ENCODE measurements at regions not wholly inside any gene's neighbourhood (a gene's known extent, or its start where the extent isn't known, plus 50 kb on each side); places are given as distances from the start of the nearest gene placed in this dataset.

- Histone ChIP-seq H3K27ac (no peak overlapping the region), H4K20me1 (ENCODE audit: insufficient read depth, poor library complexity, severe bottlenecking) (no peaks in the 10 kb centered on the region), H2AFZ (no peak overlapping the region), H3K9me3 (ENCODE audit: low read depth) (no peaks in the 10 kb centered on the region), H3K27me3 (no peaks in the 10 kb centered on the region), H3K4me3 (no peak overlapping the region), H3K36me3 (replicated peaks; ENCODE audit: insufficient read depth, low read depth) (no peaks in the 10 kb centered on the region), H3K4me1 (ENCODE audit: insufficient read depth) (no peaks in the 10 kb centered on the region), H3K4me2 (no peak overlapping the region), H3K9me2 (replicated peaks; ENCODE audit: insufficient read depth) (no peaks in the 10 kb centered on the region), H3K79me2 (no peaks in the 10 kb centered on the region)
- DNase-seq (ENCODE audit: low spot score): peak; percentile 3
- TF ChIP-seq, protein P1, sequence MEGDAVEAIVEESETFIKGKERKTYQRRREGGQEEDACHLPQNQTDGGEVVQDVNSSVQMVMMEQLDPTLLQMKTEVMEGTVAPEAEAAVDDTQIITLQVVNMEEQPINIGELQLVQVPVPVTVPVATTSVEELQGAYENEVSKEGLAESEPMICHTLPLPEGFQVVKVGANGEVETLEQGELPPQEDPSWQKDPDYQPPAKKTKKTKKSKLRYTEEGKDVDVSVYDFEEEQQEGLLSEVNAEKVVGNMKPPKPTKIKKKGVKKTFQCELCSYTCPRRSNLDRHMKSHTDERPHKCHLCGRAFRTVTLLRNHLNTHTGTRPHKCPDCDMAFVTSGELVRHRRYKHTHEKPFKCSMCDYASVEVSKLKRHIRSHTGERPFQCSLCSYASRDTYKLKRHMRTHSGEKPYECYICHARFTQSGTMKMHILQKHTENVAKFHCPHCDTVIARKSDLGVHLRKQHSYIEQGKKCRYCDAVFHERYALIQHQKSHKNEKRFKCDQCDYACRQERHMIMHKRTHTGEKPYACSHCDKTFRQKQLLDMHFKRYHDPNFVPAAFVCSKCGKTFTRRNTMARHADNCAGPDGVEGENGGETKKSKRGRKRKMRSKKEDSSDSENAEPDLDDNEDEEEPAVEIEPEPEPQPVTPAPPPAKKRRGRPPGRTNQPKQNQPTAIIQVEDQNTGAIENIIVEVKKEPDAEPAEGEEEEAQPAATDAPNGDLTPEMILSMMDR (IDR thresholded peaks at IDR 0.05; ENCODE audit: poor library complexity): no peak
- no peak for TF ChIP-seq EZH2 (IDR thresholded peaks at IDR 0.05; ENCODE audit: borderline replicate concordance)
- TF ChIP-seq EZH2phosphoT487 (IDR thresholded peaks at IDR 0.05; ENCODE audit: low read depth, severe bottlenecking, unreplicated experiment): no peak
- WGBS (ENCODE audit: low lambda C conversion rate, missing lambda C conversion rate): 44% methylated on average over 1 of the region's 1 CpG
Observed at GRCh38 chr6:67411036-67411435, 1224.0 kb upstream of the ADGRB3 start.

GRCh38 chr6:67394254-67394653 lies 1240.8 kb upstream of the ADGRB3 start:
- TF ChIP-seq EZH2 (IDR thresholded peaks at IDR 0.05; ENCODE audit: borderline replicate concordance) (no peak), EZH2phosphoT487 (IDR thresholded peaks at IDR 0.05; ENCODE audit: low read depth, severe bottlenecking, unreplicated experiment) (no peak)
- TF ChIP-seq, protein P1 (IDR thresholded peaks at IDR 0.05; ENCODE audit: poor library complexity): no peak
- Histone ChIP-seq H3K9me3 (ENCODE audit: low read depth) (no peaks in the 10 kb centered on the region), H3K27ac (no peak overlapping the region), H3K36me3 (replicated peaks; ENCODE audit: insufficient read depth, low read depth) (no peaks in the 10 kb centered on the region), H3K27me3 (no peaks in the 10 kb centered on the region), H3K4me1 (ENCODE audit: insufficient read depth) (no peaks in the 10 kb centered on the region), H3K4me2 (no peak overlapping the region), H4K20me1 (ENCODE audit: insufficient read depth, poor library complexity, severe bottlenecking) (no peaks in the 10 kb centered on the region), H3K9me2 (replicated peaks; ENCODE audit: insufficient read depth) (no peaks in the 10 kb centered on the region), H2AFZ (no peak overlapping the region), H3K4me3 (no peak overlapping the region), H3K79me2 (no peaks in the 10 kb centered on the region)
- DNase-seq (ENCODE audit: low spot score): no peak
- WGBS (ENCODE audit: low lambda C conversion rate, missing lambda C conversion rate): 56% methylated on average over 2 of the region's 2 CpGs

- TF ChIP-seq EZH2phosphoT487 (IDR thresholded peaks at IDR 0.05; ENCODE audit: low read depth, severe bottlenecking, unreplicated experiment) (no peak), EZH2 (IDR thresholded peaks at IDR 0.05; ENCODE audit: borderline replicate concordance) (no peak)
- TF ChIP-seq, protein P1 (IDR thresholded peaks at IDR 0.05; ENCODE audit: poor library complexity): no peak
- no peak for DNase-seq (ENCODE audit: low spot score)
- no peaks in the 10 kb centered on the region for H3K79me2 ChIP-seq
- H3K4me1 ChIP-seq (ENCODE audit: insufficient read depth): no peaks in the 10 kb centered on the region
- WGBS (ENCODE audit: low lambda C conversion rate, missing lambda C conversion rate): 83% methylated on average over 1 of the region's 1 CpG
- no peaks in the 10 kb centered on the region for H3K9me2 ChIP-seq (replicated peaks; ENCODE audit: insufficient read depth)
- H3K4me3 ChIP-seq: no peak overlapping the region
- no peaks in the 10 kb centered on the region for H3K27me3 ChIP-seq
- H2AFZ ChIP-seq: no peak overlapping the region
- H3K27ac ChIP-seq: no peak overlapping the region
- H3K36me3 ChIP-seq (replicated peaks; ENCODE audit: insufficient read depth, low read depth): no peaks in the 10 kb centered on the region
- H3K4me2 ChIP-seq: no peak overlapping the region
- no peaks in the 10 kb centered on the region for H3K9me3 ChIP-seq (ENCODE audit: low read depth)
- no peaks in the 10 kb centered on the region for H4K20me1 ChIP-seq (ENCODE audit: insufficient read depth, poor library complexity, severe bottlenecking)
Observed at GRCh38 chr6:67393356-67393755, 1241.7 kb upstream of the ADGRB3 start.

GRCh38 chr6:67391955-67392354 lies 1243.1 kb upstream of the ADGRB3 start:
- Histone ChIP-seq H3K79me2 (no peaks in the 10 kb centered on the region), H3K27me3 (no peaks in the 10 kb centered on the region), H3K9me2 (replicated peaks; ENCODE audit: insufficient read depth) (no peaks in the 10 kb centered on the region), H3K4me3 (no peak overlapping the region), H3K27ac (no peak overlapping the region), H3K4me1 (ENCODE audit: insufficient read depth) (no peaks in the 10 kb centered on the region), H4K20me1 (ENCODE audit: insufficient read depth, poor library complexity, severe bottlenecking) (no peaks in the 10 kb centered on the region), H3K4me2 (no peak overlapping the region), H2AFZ (no peak overlapping the region), H3K36me3 (replicated peaks; ENCODE audit: insufficient read depth, low read depth) (no peaks in the 10 kb centered on the region), H3K9me3 (ENCODE audit: low read depth) (no peaks in the 10 kb centered on the region)
- 67% methylated on average over 2 of the region's 2 CpGs for WGBS (ENCODE audit: low lambda C conversion rate, missing lambda C conversion rate)
- no peak for DNase-seq (ENCODE audit: low spot score)
- TF ChIP-seq, protein P1 (IDR thresholded peaks at IDR 0.05; ENCODE audit: poor library complexity): no peak
- no peak for TF ChIP-seq EZH2phosphoT487 (IDR thresholded peaks at IDR 0.05; ENCODE audit: low read depth, severe bottlenecking, unreplicated experiment)
- TF ChIP-seq EZH2 (IDR thresholded peaks at IDR 0.05; ENCODE audit: borderline replicate concordance): no peak

Measured in hepatocyte (in vitro differentiated cells).